Lung (tissue), 11 donors: ENCODE measurements at regions not wholly inside any gene's neighbourhood (a gene's known extent, or its start where the extent isn't known, plus 50 kb on each side); places are given as distances from the start of the nearest gene placed in this dataset.

ENCODE experiments used
- ATAC-seq: fragments of 200-7000 bp; cut with Tn5 transposase; one replicate; pipeline ENCODE4 v1.9.1; 2020; ENCODE audit warnings: moderate number of reproducible peaks; ENCODE audit not compliant: insufficient read depth, low FRiP score
- DNase-seq, 3 donors: peaks; one replicate each; pipeline ENCODE4 v3.0.0-alpha.2; 2013 to 2017
- H3K27ac ChIP-seq, 2 donors: one replicate each; pipeline ENCODE4 v1.5.1; 2013; ENCODE audit warnings: mild to moderate bottlenecking in 2 of 2, moderate library complexity in 2 of 2, control low read depth in 1 of 2, inconsistent platforms in 1 of 2, low read depth in 1 of 2, low read length in 1 of 2
- H3K27me3 ChIP-seq, 3 donors: one replicate each; pipeline ENCODE4 v1.5.1; 2013; ENCODE audit warnings: low read length in 2 of 3; ENCODE audit not compliant: control insufficient read depth in 3 of 3, insufficient read depth in 3 of 3
- H3K36me3 ChIP-seq, 4 donors: one replicate each; pipeline ENCODE4 v1.5.1; 2013; ENCODE audit warnings: low read length in 4 of 4, mild to moderate bottlenecking in 1 of 4, moderate library complexity in 1 of 4; ENCODE audit not compliant: control insufficient read depth in 4 of 4, insufficient read depth in 4 of 4
- H3K4me1 ChIP-seq, 5 donors: one replicate each; pipeline ENCODE4 v1.5.1; 2013; ENCODE audit warnings: low read length in 5 of 5, mild to moderate bottlenecking in 2 of 5, moderate library complexity in 1 of 5; ENCODE audit not compliant: control insufficient read depth in 5 of 5, insufficient read depth in 5 of 5
- H3K4me3 ChIP-seq: one replicate; pipeline ENCODE4 v1.5.1; 2013; ENCODE audit warnings: mild to moderate bottlenecking, control low read depth, moderate library complexity
- H3K9ac ChIP-seq, 2 donors: one replicate each; pipeline ENCODE4 v1.5.1; 2013; ENCODE audit warnings: low read length in 2 of 2, control low read depth in 1 of 2; ENCODE audit not compliant: insufficient read depth in 1 of 2
- H3K9me3 ChIP-seq, 4 donors: one replicate each; pipeline ENCODE4 v1.5.1; 2013; ENCODE audit warnings: low read length in 3 of 4, mild to moderate bottlenecking in 1 of 4, moderate library complexity in 1 of 4; ENCODE audit not compliant: control insufficient read depth in 4 of 4, insufficient read depth in 3 of 4
- WGBS, 2 donors: extraction: QIAGEN DNeasy Blood & Tissue Kit; methylation state at CpG; one replicate each; pipeline ENCODE4 v1.1.7; 2013; 5-methylcytosine and 5-hydroxymethylcytosine counted together
- TF ChIP-seq, protein P1 (sequence below): IDR thresholded peaks from 2 replicates; pipeline ENCODE4 v1.5.1; 2012; ENCODE audit warnings: mild to moderate bottlenecking; ENCODE audit errors: control extremely low read depth, extremely low read depth
- donor health status: control.
- donor health status: control.
- donor health status: Bipolar disorder and iron deficiency.
- donor health status: healthy.
- donor health status: DM: yes; HTN: yes; CAD: no.

GRCh38 chr10:63752318-63752717 is 231.1 kb downstream of the REEP3 start:
- TF ChIP-seq, protein P1, sequence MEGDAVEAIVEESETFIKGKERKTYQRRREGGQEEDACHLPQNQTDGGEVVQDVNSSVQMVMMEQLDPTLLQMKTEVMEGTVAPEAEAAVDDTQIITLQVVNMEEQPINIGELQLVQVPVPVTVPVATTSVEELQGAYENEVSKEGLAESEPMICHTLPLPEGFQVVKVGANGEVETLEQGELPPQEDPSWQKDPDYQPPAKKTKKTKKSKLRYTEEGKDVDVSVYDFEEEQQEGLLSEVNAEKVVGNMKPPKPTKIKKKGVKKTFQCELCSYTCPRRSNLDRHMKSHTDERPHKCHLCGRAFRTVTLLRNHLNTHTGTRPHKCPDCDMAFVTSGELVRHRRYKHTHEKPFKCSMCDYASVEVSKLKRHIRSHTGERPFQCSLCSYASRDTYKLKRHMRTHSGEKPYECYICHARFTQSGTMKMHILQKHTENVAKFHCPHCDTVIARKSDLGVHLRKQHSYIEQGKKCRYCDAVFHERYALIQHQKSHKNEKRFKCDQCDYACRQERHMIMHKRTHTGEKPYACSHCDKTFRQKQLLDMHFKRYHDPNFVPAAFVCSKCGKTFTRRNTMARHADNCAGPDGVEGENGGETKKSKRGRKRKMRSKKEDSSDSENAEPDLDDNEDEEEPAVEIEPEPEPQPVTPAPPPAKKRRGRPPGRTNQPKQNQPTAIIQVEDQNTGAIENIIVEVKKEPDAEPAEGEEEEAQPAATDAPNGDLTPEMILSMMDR, result no peak
- 94 to 97% methylated on average over 6 of the region's 6 CpGs for WGBS, 2 donors
- no peaks in the 10 kb centered on the region for H3K9me3 ChIP-seq
- H3K27me3 ChIP-seq, result no peaks in the 10 kb centered on the region
- no peak overlapping the region for H3K9ac ChIP-seq
- no peak for DNase-seq
- peaks cover 0 to 8% (median 0%) of the 10 kb centered on the region in 5 donors for H3K4me1 ChIP-seq
- no peak for ATAC-seq
- no peak overlapping the region for H3K4me3 ChIP-seq
- no peaks in the 10 kb centered on the region for H3K36me3 ChIP-seq
- no peak overlapping the region for H3K27ac ChIP-seq

GRCh38 chr10:63753808-63754207 is 232.6 kb downstream of the REEP3 start:
- H3K36me3 ChIP-seq, result no peaks in the 10 kb centered on the region
- no peaks in the 10 kb centered on the region for H3K27me3 ChIP-seq
- WGBS, 2 donors, result 71 to 91% methylated on average over 2 of the region's 2 CpGs
- no peaks in the 10 kb centered on the region for H3K9me3 ChIP-seq
- H3K4me3 ChIP-seq, result no peak overlapping the region
- no peak overlapping the region for H3K9ac ChIP-seq
- no peak overlapping the region for H3K27ac ChIP-seq
- H3K4me1 ChIP-seq, result peaks cover 0 to 8% (median 0%) of the 10 kb centered on the region in 5 donors
- ATAC-seq (no peak), DNase-seq (no peak)
- TF ChIP-seq, protein P1, result no peak

GRCh38 chr10:63755441-63755840 is 234.2 kb downstream of the REEP3 start:
- Histone ChIP-seq H3K4me1 (peaks cover 0 to 8% (median 0%) of the 10 kb centered on the region in 5 donors), H3K4me3 (no peak overlapping the region), H3K27ac (no peak overlapping the region), H3K9me3 (no peaks in the 10 kb centered on the region), H3K27me3 (no peaks in the 10 kb centered on the region), H3K36me3 (no peaks in the 10 kb centered on the region), H3K9ac (no peak overlapping the region)
- TF ChIP-seq, protein P1, result no peak
- ATAC-seq (no peak), DNase-seq (no peak)
- WGBS, 2 donors, result 98 to 99% methylated on average over 2 of the region's 2 CpGs

GRCh38 chr10:63757067-63757466 is 235.9 kb downstream of the REEP3 start:
- Histone ChIP-seq H3K36me3 (no peaks in the 10 kb centered on the region), H3K9ac (no peak overlapping the region), H3K27me3 (no peaks in the 10 kb centered on the region), H3K4me1 (peaks cover 0 to 3% (median 0%) of the 10 kb centered on the region in 5 donors), H3K9me3 (no peaks in the 10 kb centered on the region), H3K27ac (no peak overlapping the region), H3K4me3 (no peak overlapping the region)
- no peak for DNase-seq
- no peak for ATAC-seq
- 88 to 91% methylated on average over 2 of the region's 2 CpGs for WGBS, 2 donors
- TF ChIP-seq, protein P1, result no peak
